Naive thymus-derived CD4-positive, alpha-beta T cell (primary cell): ENCODE measurements at regions not wholly inside any gene's neighbourhood (a gene's known extent, or its start where the extent isn't known, plus 50 kb on each side); places are given as distances from the start of the nearest gene placed in this dataset.

Experiments used
- ATAC-seq: fragments of 150-1000 bp; cut with Tn5 transposase; 2 replicates; pipeline ENCODE4 v1.10.0; 2021; ENCODE audit warnings: mild to moderate bottlenecking, moderate library complexity
- CTCF ChIA-PET: fragments of 350-600 bp; sonication (Branson Sonifier 250); formaldehyde crosslinking; loops from one replicate; lab custom pipeline; 2021; ENCODE audit warnings: antibody characterized with exemption; lab: Charles Lee
- POLR2A ChIA-PET: fragments of 350-600 bp; sonication (Branson Sonifier 250); formaldehyde crosslinking; loops from one replicate; lab custom pipeline; 2021; ENCODE audit warnings: antibody characterized with exemption, inconsistent platforms; lab: Charles Lee
- DNase-seq, 9 donors: peaks; one replicate each; pipeline versions ENCODE4 v3.0.0 to v3.0.0-alpha.2; 2020 to 2022; ENCODE audit warnings: mixed read lengths in 1 of 9
- H3K27ac ChIP-seq: one replicate; pipeline ENCODE4 v1.7.0; 2013; ENCODE audit warnings: mild to moderate bottlenecking, low read depth, low read length, moderate library complexity
- H3K27me3 ChIP-seq, 2 donors: one replicate each; pipeline ENCODE4 v1.7.0; 2013; ENCODE audit warnings: low read length in 2 of 2, mild to moderate bottlenecking in 2 of 2, moderate library complexity in 2 of 2; ENCODE audit not compliant: control insufficient read depth in 2 of 2, insufficient read depth in 2 of 2
- H3K36me3 ChIP-seq, 3 experiments: 1 replicate in 2 of 3; 2 replicates in 1 of 3; pipeline ENCODE4 v1.7.0; 2013; ENCODE audit warnings: low read length in 3 of 3, mild to moderate bottlenecking in 3 of 3, moderate library complexity in 1 of 3; ENCODE audit not compliant: insufficient read depth in 3 of 3, control insufficient read depth in 2 of 3
- H3K4me1 ChIP-seq, 2 donors: one replicate each; pipeline ENCODE4 v1.7.0; 2013; ENCODE audit warnings: low read length in 2 of 2, mild to moderate bottlenecking in 2 of 2, moderate library complexity in 1 of 2; ENCODE audit not compliant: control insufficient read depth in 2 of 2, insufficient read depth in 2 of 2
- H3K4me3 ChIP-seq: 2 replicates; pipeline ENCODE4 v1.7.0; 2013; ENCODE audit warnings: mild to moderate bottlenecking, low read length
- H3K9me3 ChIP-seq, 3 experiments: 1 replicate in 2 of 3; 2 replicates in 1 of 3; pipeline ENCODE4 v1.7.0; 2013; ENCODE audit warnings: low read length in 3 of 3; ENCODE audit not compliant: control insufficient read depth in 2 of 3
- H3K27ac Mint-ChIP-seq, 9 donors: one replicate each; pipeline ENCODE4 v1.8.0; 2020 to 2022; ENCODE audit warnings: mixed read lengths in 9 of 9, mild to moderate bottlenecking in 8 of 9, moderate library complexity in 5 of 9, inconsistent platforms in 2 of 9
- H3K27me3 Mint-ChIP-seq, 5 donors: one replicate each; pipeline ENCODE4 v1.8.0; 2021 to 2022; ENCODE audit warnings: mixed read lengths in 5 of 5, mild to moderate bottlenecking in 1 of 5
- H3K36me3 Mint-ChIP-seq, 5 donors: one replicate each; pipeline ENCODE4 v1.8.0; 2020 to 2022; ENCODE audit warnings: mixed read lengths in 5 of 5, mild to moderate bottlenecking in 3 of 5, inconsistent platforms in 1 of 5
- H3K4me1 Mint-ChIP-seq, 7 donors: one replicate each; pipeline ENCODE4 v1.8.0; 2020 to 2022; ENCODE audit warnings: mixed read lengths in 7 of 7, mild to moderate bottlenecking in 3 of 7, inconsistent platforms in 1 of 7
- H3K4me3 Mint-ChIP-seq, 10 donors: one replicate each; pipeline ENCODE4 v1.8.0; 2020 to 2022; ENCODE audit warnings: mild to moderate bottlenecking in 10 of 10, mixed read lengths in 10 of 10, moderate library complexity in 6 of 10, inconsistent platforms in 2 of 10
- H3K9me3 Mint-ChIP-seq, 11 donors: one replicate each; pipeline ENCODE4 v1.8.0; 2020 to 2022; ENCODE audit warnings: mixed read lengths in 11 of 11, mild to moderate bottlenecking in 4 of 11, inconsistent platforms in 1 of 11, moderate library complexity in 1 of 11
- intact Hi-C, 2 donors: fragments of 100-400 bp; cut with micrococcal nuclease; formaldehyde crosslinking; loops; one replicate each; pipeline ENCODE4 v1.15.1; 2023

DNA sequence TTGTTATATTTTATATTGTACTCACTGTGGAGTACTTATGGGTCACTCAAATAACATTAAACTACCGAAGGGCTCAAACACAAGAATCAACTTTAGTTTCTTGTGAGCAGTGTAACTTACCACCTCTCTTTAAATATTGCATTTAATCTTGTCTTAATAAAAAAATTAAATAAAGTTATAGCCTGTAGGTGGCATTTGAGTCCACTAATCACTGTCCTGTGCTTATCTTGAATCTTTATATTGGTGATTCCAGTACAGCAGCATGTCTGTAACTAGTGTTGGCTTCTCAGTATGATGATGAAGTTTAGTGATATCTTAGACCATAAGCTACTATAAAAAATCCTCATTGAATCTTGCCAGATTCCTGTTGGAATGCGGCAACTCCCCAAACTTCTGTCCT lies 313.8 kb downstream of the FAM170A start:
- H3K4me3 ChIP-seq: no peak overlapping the region

GRCh38 chr5:119945691-119946090 lies 316.3 kb downstream of the FAM170A start:
- ATAC-seq: no peak
- H3K36me3 Mint-ChIP-seq: no peaks in the 10 kb centered on the region
- no peaks in the 10 kb centered on the region for H3K27me3 Mint-ChIP-seq
- H3K27me3 ChIP-seq: no peaks in the 10 kb centered on the region
- intact Hi-C loops: no loop called here
- DNase-seq: no peak
- ChIA-PET CTCF (no interaction called here), POLR2A (interaction anchor here (0.6 kb wide), 1 partner anchor 49 kb away, joined by 3 read pairs; no protein-coding TSS in a partner anchor)
- H3K9me3 ChIP-seq: no peaks in the 10 kb centered on the region
- peaks cover 0 to 11% (median 3%) of the 10 kb centered on the region in 11 donors for H3K9me3 Mint-ChIP-seq
- no peaks in the 10 kb centered on the region for H3K4me1 Mint-ChIP-seq
- H3K27ac Mint-ChIP-seq: no peak overlapping the region
- H3K27ac ChIP-seq: no peak overlapping the region
- H3K4me3 Mint-ChIP-seq: no peak overlapping the region
- no peak overlapping the region for H3K4me3 ChIP-seq
- no peaks in the 10 kb centered on the region for H3K4me1 ChIP-seq
- no peaks in the 10 kb centered on the region for H3K36me3 ChIP-seq

More for the DNA sequence above, 313.8 kb downstream of the FAM170A start:
- H3K4me3 Mint-ChIP-seq: no peak overlapping the region
- H3K27ac ChIP-seq: no peak overlapping the region
- ATAC-seq (no peak), DNase-seq (no peak)
- no peaks in the 10 kb centered on the region for H3K4me1 ChIP-seq
- CTCF ChIA-PET: no interaction called here
- no peaks in the 10 kb centered on the region for H3K27me3 Mint-ChIP-seq
- peaks cover 0 to 3% (median 0%) of the 10 kb centered on the region in 5 donors for H3K36me3 Mint-ChIP-seq
- H3K4me1 Mint-ChIP-seq: no peaks in the 10 kb centered on the region
- H3K9me3 Mint-ChIP-seq: peaks cover 0 to 20% (median 10%) of the 10 kb centered on the region in 11 donors
- POLR2A ChIA-PET: no interaction called here
- no peak overlapping the region for H3K27ac Mint-ChIP-seq
- no peaks in the 10 kb centered on the region for H3K36me3 ChIP-seq
- H3K27me3 ChIP-seq: no peaks in the 10 kb centered on the region
- no peaks in the 10 kb centered on the region for H3K9me3 ChIP-seq
- intact Hi-C loops: no loop called here

- ChIA-PET CTCF (no interaction called here), POLR2A (no interaction called here)
- no peak overlapping the region for H3K4me3 ChIP-seq
- no peak overlapping the region for H3K27ac ChIP-seq
- Mint-ChIP-seq H3K36me3 (no peaks in the 10 kb centered on the region), H3K4me1 (no peaks in the 10 kb centered on the region), H3K27ac (no peak overlapping the region), H3K27me3 (no peaks in the 10 kb centered on the region), H3K4me3 (no peak overlapping the region), H3K9me3 (peaks cover 0 to 13% (median 2%) of the 10 kb centered on the region in 11 donors)
- intact Hi-C loops: no loop called here
- no peaks in the 10 kb centered on the region for H3K9me3 ChIP-seq
- DNase-seq (no peak), ATAC-seq (no peak)
- H3K27me3 ChIP-seq: no peaks in the 10 kb centered on the region
- H3K36me3 ChIP-seq: no peaks in the 10 kb centered on the region
- H3K4me1 ChIP-seq: no peaks in the 10 kb centered on the region
These were observed 318.8 kb downstream of the FAM170A start for GRCh38 chr5:119948162-119948561.

DNA sequence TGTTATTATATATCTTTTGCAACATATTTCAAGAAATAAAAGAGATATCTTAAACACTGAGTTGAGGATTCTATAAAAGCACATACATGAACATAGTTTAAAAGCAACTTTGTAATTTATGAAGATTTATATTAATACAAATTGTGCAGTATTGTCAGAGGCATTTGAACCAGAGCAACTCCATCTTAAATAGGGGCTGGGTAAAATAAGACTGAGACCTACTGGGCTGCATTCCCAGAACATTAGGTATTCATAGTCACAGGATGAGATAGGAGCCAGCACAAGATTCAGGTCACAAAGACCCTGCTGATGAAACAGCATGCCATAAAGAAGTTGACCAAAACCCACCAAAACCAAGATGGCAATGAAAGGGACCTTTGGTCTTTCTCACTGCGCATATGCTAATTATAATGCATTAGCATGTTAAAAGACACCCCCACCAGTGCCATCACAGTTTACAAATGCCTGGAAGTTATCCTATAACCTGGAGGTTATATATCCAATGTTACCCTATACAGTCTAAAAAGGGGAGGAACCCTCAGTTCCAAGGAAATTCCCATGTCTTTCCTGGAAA lies 320.2 kb downstream of the FAM170A start:
- no peaks in the 10 kb centered on the region for H3K27me3 ChIP-seq
- H3K4me1 Mint-ChIP-seq: no peaks in the 10 kb centered on the region
- H3K27me3 Mint-ChIP-seq: no peaks in the 10 kb centered on the region
- H3K36me3 Mint-ChIP-seq: no peaks in the 10 kb centered on the region
- CTCF ChIA-PET: no interaction called here
- H3K4me3 Mint-ChIP-seq: no peak overlapping the region
- ATAC-seq (no peak), DNase-seq (no peak)
- POLR2A ChIA-PET: no interaction called here
- intact Hi-C loops: no loop called here
- H3K27ac ChIP-seq: no peak overlapping the region
- H3K4me1 ChIP-seq: no peaks in the 10 kb centered on the region
- H3K9me3 Mint-ChIP-seq: peaks cover 0 to 13% (median 3%) of the 10 kb centered on the region in 11 donors
- no peak overlapping the region for H3K4me3 ChIP-seq
- no peaks in the 10 kb centered on the region for H3K36me3 ChIP-seq
- no peaks in the 10 kb centered on the region for H3K9me3 ChIP-seq
- H3K27ac Mint-ChIP-seq: no peak overlapping the region

DNA sequence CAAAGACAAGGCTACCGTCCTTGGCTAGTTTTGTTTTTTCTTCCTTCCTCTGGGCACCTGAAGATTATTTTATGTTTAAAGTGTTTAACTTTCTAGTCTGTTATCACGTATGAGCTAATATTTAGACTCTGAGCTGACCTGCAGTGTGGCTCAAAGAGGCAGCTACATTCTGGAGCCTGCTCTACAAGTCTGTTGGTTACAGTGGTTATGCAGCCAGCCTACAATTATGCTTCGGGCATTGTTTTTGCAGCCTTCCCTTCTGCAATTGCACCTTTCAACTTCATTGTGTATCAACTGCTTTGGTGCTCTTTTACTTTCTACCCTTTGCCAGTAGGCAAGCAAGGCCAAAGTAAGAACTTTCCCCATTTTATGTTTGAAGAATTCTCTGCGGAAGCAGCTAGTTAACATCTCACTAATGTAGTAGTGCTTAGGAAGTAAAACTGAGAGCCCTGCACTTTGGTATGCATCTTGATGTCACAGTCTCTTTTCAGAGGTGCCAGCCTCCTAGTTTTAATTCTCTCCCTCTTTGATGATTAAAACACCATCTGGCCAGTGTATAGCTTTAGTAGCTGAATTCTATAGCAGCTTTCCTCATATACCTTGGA lies 322.1 kb downstream of the FAM170A start:
- Histone ChIP-seq H3K27ac (no peak overlapping the region), H3K36me3 (no peaks in the 10 kb centered on the region), H3K9me3 (no peaks in the 10 kb centered on the region), H3K4me3 (no peak overlapping the region), H3K27me3 (no peaks in the 10 kb centered on the region), H3K4me1 (no peaks in the 10 kb centered on the region)
- CTCF ChIA-PET: no interaction called here
- Mint-ChIP-seq H3K4me1 (no peaks in the 10 kb centered on the region), H3K27me3 (no peaks in the 10 kb centered on the region), H3K9me3 (peaks cover 0 to 12% (median 1%) of the 10 kb centered on the region in 11 donors), H3K36me3 (no peaks in the 10 kb centered on the region), H3K4me3 (no peak overlapping the region), H3K27ac (no peak overlapping the region)
- no peak for DNase-seq
- POLR2A ChIA-PET: no interaction called here
- intact Hi-C loops: no loop called here
- no peak for ATAC-seq

GRCh38 chr5:119953474-119953873 lies 324.1 kb downstream of the FAM170A start:
- intact Hi-C loops: no loop called here
- DNase-seq (no peak), ATAC-seq (no peak)
- Histone ChIP-seq H3K36me3 (no peaks in the 10 kb centered on the region), H3K4me1 (no peaks in the 10 kb centered on the region), H3K27ac (no peak overlapping the region), H3K4me3 (no peak overlapping the region), H3K9me3 (no peaks in the 10 kb centered on the region), H3K27me3 (no peaks in the 10 kb centered on the region)
- H3K4me1 Mint-ChIP-seq: no peaks in the 10 kb centered on the region
- ChIA-PET CTCF (no interaction called here), POLR2A (no interaction called here)
- H3K4me3 Mint-ChIP-seq: no peak overlapping the region
- no peaks in the 10 kb centered on the region for H3K27me3 Mint-ChIP-seq
- peaks cover 0 to 12% (median 0%) of the 10 kb centered on the region in 11 donors for H3K9me3 Mint-ChIP-seq
- H3K36me3 Mint-ChIP-seq: no peaks in the 10 kb centered on the region
- H3K27ac Mint-ChIP-seq: no peak overlapping the region

GRCh38 chr5:119954106-119954505 lies 324.7 kb downstream of the FAM170A start:
- no peaks in the 10 kb centered on the region for H3K4me1 Mint-ChIP-seq
- H3K27ac ChIP-seq: no peak overlapping the region
- H3K4me1 ChIP-seq: no peaks in the 10 kb centered on the region
- no peaks in the 10 kb centered on the region for H3K27me3 Mint-ChIP-seq
- no peak overlapping the region for H3K4me3 Mint-ChIP-seq
- H3K27me3 ChIP-seq: no peaks in the 10 kb centered on the region
- H3K36me3 ChIP-seq: no peaks in the 10 kb centered on the region
- no peaks in the 10 kb centered on the region for H3K36me3 Mint-ChIP-seq
- H3K9me3 ChIP-seq: no peaks in the 10 kb centered on the region
- ChIA-PET CTCF (no interaction called here), POLR2A (no interaction called here)
- no peak overlapping the region for H3K27ac Mint-ChIP-seq
- peaks cover 0 to 12% (median 3%) of the 10 kb centered on the region in 11 donors for H3K9me3 Mint-ChIP-seq
- intact Hi-C loops: no loop called here
- DNase-seq (no peak), ATAC-seq (no peak)
- no peak overlapping the region for H3K4me3 ChIP-seq
